H9 (cell line): ENCODE measurements at regions not wholly inside any gene's neighbourhood (a gene's known extent, or its start where the extent isn't known, plus 50 kb on each side); places are given as distances from the start of the nearest gene placed in this dataset.
A peak's percentile ranks its signal among the peaks of the same experiment; 100 is the strongest.

Experiments
- DNase-seq: peaks from one replicate; pipeline ENCODE4 v3.0.0-alpha.2; 2017
- H2AFZ ChIP-seq: one replicate; pipeline ENCODE4 v1.6.1; 2013; ENCODE audit warnings: mild to moderate bottlenecking, low read length, control low read depth, moderate library complexity
- H2AK5ac ChIP-seq: 2 replicates; pipeline ENCODE4 v1.6.1; 2013; ENCODE audit warnings: low read length, control low read depth, mixed read lengths; ENCODE audit not compliant: insufficient read length
- H2BK120ac ChIP-seq: one replicate; pipeline ENCODE4 v1.6.1; 2013; ENCODE audit warnings: low read depth, mild to moderate bottlenecking, low read length, control low read depth, inconsistent platforms; ENCODE audit not compliant: poor library complexity, severe bottlenecking
- H2BK12ac ChIP-seq: 2 replicates; pipeline ENCODE4 v1.6.1; 2013; ENCODE audit warnings: low read length, control low read depth, mixed read lengths, low read depth; ENCODE audit not compliant: insufficient read length
- H2BK15ac ChIP-seq: 2 replicates; pipeline ENCODE4 v1.6.1; 2013; ENCODE audit warnings: low read depth, low read length, control low read depth
- H2BK20ac ChIP-seq: one replicate; pipeline ENCODE4 v1.6.1; 2013; ENCODE audit warnings: low read depth, mild to moderate bottlenecking, low read length, control low read depth, inconsistent platforms; ENCODE audit not compliant: poor library complexity, severe bottlenecking
- H2BK5ac ChIP-seq: 2 replicates; pipeline ENCODE4 v1.6.1; 2013; ENCODE audit warnings: low read length, control low read depth, mixed read lengths; ENCODE audit not compliant: insufficient read length
- H3K14ac ChIP-seq: 2 replicates; pipeline ENCODE4 v1.6.1; 2013; ENCODE audit warnings: low read length, control low read depth; ENCODE audit not compliant: insufficient read depth
- H3K18ac ChIP-seq: 2 replicates; pipeline ENCODE4 v1.6.1; 2013; ENCODE audit warnings: low read depth, mild to moderate bottlenecking, mixed read lengths, low read length, control low read depth; ENCODE audit not compliant: insufficient read length
- H3K23ac ChIP-seq: 2 replicates; pipeline ENCODE4 v1.6.1; 2013; ENCODE audit warnings: low read length, control low read depth, mixed read lengths, low read depth; ENCODE audit not compliant: insufficient read length
- H3K23me2 ChIP-seq: 2 replicates; pipeline ENCODE4 v1.6.1; 2013; ENCODE audit warnings: low read depth, mild to moderate bottlenecking, mixed read lengths, low read length, control low read depth; ENCODE audit not compliant: insufficient read length, poor library complexity, severe bottlenecking
- H3K27ac ChIP-seq: 2 replicates; pipeline ENCODE4 v1.5.1; 2013; ENCODE audit warnings: low read length, control low read depth, mixed read lengths, low read depth; ENCODE audit not compliant: insufficient read length
- H3K27me3 ChIP-seq: 2 replicates; pipeline ENCODE4 v1.6.1; 2013; ENCODE audit warnings: low read length, control low read depth, inconsistent platforms; ENCODE audit not compliant: insufficient read depth
- H3K4ac ChIP-seq: 2 replicates; pipeline ENCODE4 v1.6.1; 2013; ENCODE audit warnings: low read depth, mild to moderate bottlenecking, control low read depth, inconsistent platforms, low read length, moderate library complexity
- H3K4me1 ChIP-seq: 2 replicates; pipeline ENCODE4 v1.6.1; 2013; ENCODE audit warnings: low read length, control low read depth, inconsistent platforms; ENCODE audit not compliant: insufficient read depth
- H3K4me2 ChIP-seq: 2 replicates; pipeline ENCODE4 v1.6.1; 2013; ENCODE audit warnings: low read length, control low read depth, mixed read lengths; ENCODE audit not compliant: insufficient read length, insufficient read depth
- H3K56ac ChIP-seq: 2 replicates; pipeline ENCODE4 v1.6.1; 2013; ENCODE audit warnings: low read depth, mild to moderate bottlenecking, mixed read lengths, low read length, control low read depth; ENCODE audit not compliant: insufficient read length
- H3K79me1 ChIP-seq: 2 replicates; pipeline ENCODE4 v1.6.1; 2013; ENCODE audit warnings: low read depth, mild to moderate bottlenecking, moderate library complexity, low read length, control low read depth, inconsistent platforms; ENCODE audit not compliant: insufficient read depth, poor library complexity, severe bottlenecking
- H3K79me2 ChIP-seq: 2 replicates; pipeline ENCODE4 v1.6.1; 2013; ENCODE audit warnings: low read length, control low read depth, inconsistent platforms; ENCODE audit not compliant: insufficient read depth
- H3K9ac ChIP-seq: 2 replicates; pipeline ENCODE4 v1.6.1; 2013; ENCODE audit warnings: low read length, control low read depth, mixed read lengths; ENCODE audit not compliant: insufficient read length; ENCODE audit errors: extremely low read depth
- H3K9me3 ChIP-seq: one replicate; pipeline ENCODE4 v1.6.1; 2013; ENCODE audit warnings: low read depth, low read length, inconsistent platforms; ENCODE audit not compliant: control insufficient read depth
- H3T11ph ChIP-seq: one replicate; pipeline ENCODE4 v1.6.1; 2013; ENCODE audit warnings: mild to moderate bottlenecking, low read length, control low read depth, inconsistent platforms
- H4K20me1 ChIP-seq: one replicate; pipeline ENCODE4 v1.6.1; 2013; ENCODE audit not compliant: control insufficient read depth, insufficient read length, insufficient read depth
- H4K5ac ChIP-seq: 2 replicates; pipeline ENCODE4 v1.6.1; 2013; ENCODE audit warnings: low read depth, mild to moderate bottlenecking, mixed read lengths, low read length, control low read depth; ENCODE audit not compliant: insufficient read length
- H4K8ac ChIP-seq: replicated peaks from 2 replicates; pipeline ENCODE4 v1.6.1; 2013; ENCODE audit warnings: low read length, control low read depth, mixed read lengths, low read depth; ENCODE audit not compliant: insufficient read length
- H4K91ac ChIP-seq: 2 replicates; pipeline ENCODE4 v1.6.1; 2013; ENCODE audit warnings: low read depth, mild to moderate bottlenecking, moderate library complexity, mixed read lengths, low read length, control low read depth; ENCODE audit not compliant: insufficient read length
- H3K27ac Mint-ChIP-seq, 3 experiments: 2 replicates in 2 of 3; 3 replicates in 1 of 3; pipeline ENCODE4 v1.8.0; 2020 to 2021; ENCODE audit warnings: mixed read lengths in 3 of 3, mild to moderate bottlenecking in 1 of 3, moderate library complexity in 1 of 3
- H3K27me3 Mint-ChIP-seq: 2 replicates; pipeline ENCODE4 v1.8.0; 2021; ENCODE audit warnings: low read depth, mild to moderate bottlenecking, moderate library complexity, mixed read lengths
- H3K36me3 Mint-ChIP-seq, 3 experiments: 2 replicates in 2 of 3; 3 replicates in 1 of 3; pipeline ENCODE4 v1.8.0; 2020 to 2021; ENCODE audit warnings: low read depth in 3 of 3, mixed read lengths in 3 of 3; ENCODE audit not compliant: insufficient read depth in 1 of 3
- H3K4me1 Mint-ChIP-seq, 2 experiments: 2 replicates each; pipeline ENCODE4 v1.8.0; 2020; ENCODE audit warnings: mixed read lengths in 2 of 2
- H3K4me3 Mint-ChIP-seq, 2 experiments: 2 replicates in 1 of 2; 3 replicates in 1 of 2; pipeline ENCODE4 v1.8.0; 2020 to 2021; ENCODE audit warnings: mild to moderate bottlenecking in 2 of 2, mixed read lengths in 2 of 2, moderate library complexity in 1 of 2
- H3K9me3 Mint-ChIP-seq, 2 experiments: 2 replicates in 1 of 2; 3 replicates in 1 of 2; pipeline ENCODE4 v1.8.0; 2020; ENCODE audit warnings: mild to moderate bottlenecking in 2 of 2, mixed read lengths in 2 of 2, moderate library complexity in 1 of 2
- WGBS: extraction: QIAGEN DNeasy Blood & Tissue Kit; methylation state at CpG from one replicate; pipeline ENCODE4 v1.1.7; 2013; ENCODE audit warnings: missing lambda C conversion rate, low lambda C conversion rate, mixed read lengths; ENCODE audit not compliant: insufficient read length; ENCODE audit errors: extremely low coverage; 5-methylcytosine and 5-hydroxymethylcytosine counted together
- TF ChIP-seq, protein P1 (sequence below): fragments of 200-600 bp; sonication (generic); conservative IDR thresholded peaks from 3 replicates; pipeline ENCODE4 v1.8.0; 2021; ENCODE audit warnings: antibody characterized with exemption, mild to moderate bottlenecking

- H3K18ac ChIP-seq: no peak overlapping the region
- Mint-ChIP-seq H3K36me3 (no peaks in the 10 kb centered on the region; a peak in 1 of 7 replicates), H3K27ac (no peak overlapping the region; a peak in 2 of 7 replicates), H3K9me3 (no peaks in the 10 kb centered on the region), H3K4me1 (peaks cover 11 to 15% of the 10 kb centered on the region in 2 experiments), H3K4me3 (no peak overlapping the region; a peak in 1 of 5 replicates), H3K27me3 (peaks cover 5% of the 10 kb centered on the region)
- no peaks in the 10 kb centered on the region for H3K9me3 ChIP-seq
- DNase-seq: no peak
- H3K9ac ChIP-seq: no peak overlapping the region
- no peaks in the 10 kb centered on the region; the same call in 1 of the 2 replicates for H3K4me1 ChIP-seq
- no peak overlapping the region for H3K23ac ChIP-seq
- H3K79me2 ChIP-seq: no peaks in the 10 kb centered on the region
- no peak overlapping the region for H2BK5ac ChIP-seq
- H2BK12ac ChIP-seq: no peak overlapping the region
- no peak overlapping the region for H3T11ph ChIP-seq
- H2BK20ac ChIP-seq: no peak overlapping the region
- H3K14ac ChIP-seq: no peak overlapping the region; the same call in 1 of the 2 replicates
- H4K5ac ChIP-seq: peak overlapping the region; percentile 1
- no peaks in the 10 kb centered on the region for H4K20me1 ChIP-seq
- H2BK15ac ChIP-seq: no peak overlapping the region
- H4K91ac ChIP-seq: no peak overlapping the region
- H3K27me3 ChIP-seq: no peaks in the 10 kb centered on the region
- no peaks in the 10 kb centered on the region for H3K79me1 ChIP-seq
- TF ChIP-seq, protein P1, sequence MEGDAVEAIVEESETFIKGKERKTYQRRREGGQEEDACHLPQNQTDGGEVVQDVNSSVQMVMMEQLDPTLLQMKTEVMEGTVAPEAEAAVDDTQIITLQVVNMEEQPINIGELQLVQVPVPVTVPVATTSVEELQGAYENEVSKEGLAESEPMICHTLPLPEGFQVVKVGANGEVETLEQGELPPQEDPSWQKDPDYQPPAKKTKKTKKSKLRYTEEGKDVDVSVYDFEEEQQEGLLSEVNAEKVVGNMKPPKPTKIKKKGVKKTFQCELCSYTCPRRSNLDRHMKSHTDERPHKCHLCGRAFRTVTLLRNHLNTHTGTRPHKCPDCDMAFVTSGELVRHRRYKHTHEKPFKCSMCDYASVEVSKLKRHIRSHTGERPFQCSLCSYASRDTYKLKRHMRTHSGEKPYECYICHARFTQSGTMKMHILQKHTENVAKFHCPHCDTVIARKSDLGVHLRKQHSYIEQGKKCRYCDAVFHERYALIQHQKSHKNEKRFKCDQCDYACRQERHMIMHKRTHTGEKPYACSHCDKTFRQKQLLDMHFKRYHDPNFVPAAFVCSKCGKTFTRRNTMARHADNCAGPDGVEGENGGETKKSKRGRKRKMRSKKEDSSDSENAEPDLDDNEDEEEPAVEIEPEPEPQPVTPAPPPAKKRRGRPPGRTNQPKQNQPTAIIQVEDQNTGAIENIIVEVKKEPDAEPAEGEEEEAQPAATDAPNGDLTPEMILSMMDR: no peak
- no peak overlapping the region for H3K4ac ChIP-seq
- peak overlapping the region; percentile 12 for H4K8ac ChIP-seq
- no peak overlapping the region for H2AK5ac ChIP-seq
- no peak overlapping the region for H2AFZ ChIP-seq
- WGBS: 100% methylated on average over 2 of the region's 10 CpGs
- no peak overlapping the region for H3K4me2 ChIP-seq
- no peak overlapping the region for H2BK120ac ChIP-seq
- H3K27ac ChIP-seq: no peak overlapping the region
- H3K56ac ChIP-seq: no peak overlapping the region
- no peaks in the 10 kb centered on the region for H3K23me2 ChIP-seq
Measured at GRCh38 chr1:11373029-11373894, 100.3 kb downstream of the UBIAD1 start.
